ENCODE measurements at regions not wholly inside any gene's neighbourhood (a gene's known extent, or its start where the extent isn't known, plus 50 kb on each side); places are given as distances from the start of the nearest gene placed in this dataset.

GRCh38 chr5:6308683-6309082 lies 69.7 kb downstream of the MED10 start:
- no peak overlapping the region for H3K27ac ChIP-seq
- CTCF ChIA-PET: no interaction called here
- POLR2A ChIA-PET (ENCODE audit: low non-redundant PET): no interaction called here
- DNase-seq (ENCODE audit: low spot score): no peak
- TF ChIP-seq, protein P1, sequence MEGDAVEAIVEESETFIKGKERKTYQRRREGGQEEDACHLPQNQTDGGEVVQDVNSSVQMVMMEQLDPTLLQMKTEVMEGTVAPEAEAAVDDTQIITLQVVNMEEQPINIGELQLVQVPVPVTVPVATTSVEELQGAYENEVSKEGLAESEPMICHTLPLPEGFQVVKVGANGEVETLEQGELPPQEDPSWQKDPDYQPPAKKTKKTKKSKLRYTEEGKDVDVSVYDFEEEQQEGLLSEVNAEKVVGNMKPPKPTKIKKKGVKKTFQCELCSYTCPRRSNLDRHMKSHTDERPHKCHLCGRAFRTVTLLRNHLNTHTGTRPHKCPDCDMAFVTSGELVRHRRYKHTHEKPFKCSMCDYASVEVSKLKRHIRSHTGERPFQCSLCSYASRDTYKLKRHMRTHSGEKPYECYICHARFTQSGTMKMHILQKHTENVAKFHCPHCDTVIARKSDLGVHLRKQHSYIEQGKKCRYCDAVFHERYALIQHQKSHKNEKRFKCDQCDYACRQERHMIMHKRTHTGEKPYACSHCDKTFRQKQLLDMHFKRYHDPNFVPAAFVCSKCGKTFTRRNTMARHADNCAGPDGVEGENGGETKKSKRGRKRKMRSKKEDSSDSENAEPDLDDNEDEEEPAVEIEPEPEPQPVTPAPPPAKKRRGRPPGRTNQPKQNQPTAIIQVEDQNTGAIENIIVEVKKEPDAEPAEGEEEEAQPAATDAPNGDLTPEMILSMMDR (conservative IDR thresholded peaks at IDR 0.05; ENCODE audit: low read depth): no peak

- DNase-seq (ENCODE audit: low spot score): no peak
Observed at GRCh38 chr5:6307304-6307703, 71.0 kb downstream of the MED10 start.

DNA sequence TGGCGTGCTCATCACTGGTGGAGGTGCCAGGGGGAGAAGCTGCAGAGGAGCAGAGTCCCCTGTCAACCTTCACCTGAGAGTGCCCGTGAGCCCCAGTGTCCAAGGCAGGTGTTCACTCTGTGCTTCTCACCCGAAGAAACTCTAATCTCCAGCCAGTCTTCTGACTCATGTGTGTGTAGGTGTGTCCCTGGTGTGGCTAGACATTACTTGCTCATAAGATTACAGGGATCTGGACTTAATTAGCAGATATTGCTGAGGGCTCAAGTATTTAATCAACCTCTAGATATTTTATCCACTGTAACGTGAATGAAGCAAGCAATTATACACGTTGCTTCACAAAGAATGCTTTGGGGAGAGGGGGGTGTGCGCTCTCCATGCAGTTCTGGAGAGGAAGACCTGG lies 72.5 kb downstream of the MED10 start:
- TF ChIP-seq, protein P1 (conservative IDR thresholded peaks at IDR 0.05; ENCODE audit: low read depth): no peak
- H3K27ac ChIP-seq: no peak overlapping the region
- no peak for DNase-seq (ENCODE audit: low spot score)
- POLR2A ChIA-PET (ENCODE audit: low non-redundant PET): no interaction called here
- CTCF ChIA-PET: interaction anchor here (0.6 kb wide), 1 partner anchor 256 kb away, joined by 3 read pairs; no protein-coding TSS in a partner anchor

More at GRCh38 chr5:6307304-6307703, 71.0 kb downstream of the MED10 start:
- H3K27ac ChIP-seq: no peak overlapping the region
- ChIA-PET CTCF (interaction anchor here (0.7 kb wide), 1 partner anchor 108 kb away, joined by 3 read pairs; no protein-coding TSS in a partner anchor), POLR2A (ENCODE audit: low non-redundant PET) (no interaction called here)
- TF ChIP-seq, protein P1 (conservative IDR thresholded peaks at IDR 0.05; ENCODE audit: low read depth): no peak

DNA sequence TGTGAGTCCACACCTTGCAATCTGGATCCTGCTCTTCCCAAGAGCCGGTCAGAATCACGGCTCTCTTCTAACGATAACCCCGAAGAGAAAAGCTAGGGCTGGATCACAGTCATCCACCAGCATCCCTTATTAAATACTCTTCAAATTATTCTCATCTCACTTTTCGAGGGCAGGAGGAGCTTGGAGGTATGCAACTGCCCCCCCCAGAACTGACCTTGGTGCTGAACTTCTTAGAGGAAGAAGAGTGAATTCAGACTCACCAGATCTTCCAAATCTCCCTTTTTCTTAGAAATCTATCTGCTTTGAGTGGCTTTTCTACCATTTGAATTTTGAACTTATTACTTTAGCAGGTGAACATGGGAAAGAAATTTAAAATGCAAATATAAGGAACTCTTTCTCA lies 75.7 kb downstream of the MED10 start:
- no peak for DNase-seq (ENCODE audit: low spot score)
- CTCF ChIA-PET: no interaction called here
- no peak overlapping the region for H3K27ac ChIP-seq
- TF ChIP-seq, protein P1 (conservative IDR thresholded peaks at IDR 0.05; ENCODE audit: low read depth): no peak
- POLR2A ChIA-PET (ENCODE audit: low non-redundant PET): no interaction called here

DNA sequence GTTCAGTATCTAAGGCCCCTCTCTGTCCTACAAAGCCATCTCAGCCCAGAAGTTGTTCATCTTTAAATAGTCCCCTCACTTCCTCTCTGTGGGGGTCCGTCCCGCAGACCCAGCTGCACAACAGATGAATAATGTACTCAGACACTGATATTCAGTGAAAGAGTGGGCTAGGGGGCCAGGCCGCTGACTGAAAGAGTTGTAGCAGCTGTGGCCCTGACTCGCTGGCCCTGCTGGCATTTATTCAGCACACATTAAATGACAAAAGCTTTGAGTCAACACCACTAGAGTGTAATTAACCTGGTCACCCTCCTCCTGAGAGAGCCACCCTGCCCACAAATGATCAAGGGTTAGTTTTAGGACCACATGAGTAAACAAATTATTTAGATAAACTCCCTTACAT lies 76.3 kb downstream of the MED10 start:
- no peak for DNase-seq (ENCODE audit: low spot score)
- CTCF ChIA-PET: no interaction called here
- POLR2A ChIA-PET (ENCODE audit: low non-redundant PET): no interaction called here
- H3K27ac ChIP-seq: no peak overlapping the region
- TF ChIP-seq, protein P1 (conservative IDR thresholded peaks at IDR 0.05; ENCODE audit: low read depth): no peak

DNA sequence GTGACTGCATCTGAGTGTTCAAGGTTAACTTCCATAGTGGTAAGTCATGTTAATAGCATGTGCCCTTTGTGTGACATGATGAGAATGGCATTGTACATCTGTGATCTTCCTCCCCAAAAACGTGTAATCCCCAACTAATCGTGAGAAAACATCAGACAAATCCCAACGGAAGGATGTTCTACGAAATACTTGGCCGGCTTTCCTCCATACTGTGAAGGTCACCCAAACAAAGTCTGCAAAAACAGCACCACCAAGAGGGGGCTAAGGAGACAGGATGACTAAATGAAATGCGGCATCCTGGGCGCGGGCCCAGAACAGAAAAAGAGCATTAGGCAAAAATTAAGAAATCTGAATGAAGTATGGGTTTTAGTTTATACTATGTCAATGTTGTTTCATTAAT lies 81.8 kb downstream of the MED10 start:
- no peak overlapping the region for H3K27ac ChIP-seq
- TF ChIP-seq, protein P1 (conservative IDR thresholded peaks at IDR 0.05; ENCODE audit: low read depth): no peak
- ChIA-PET POLR2A (ENCODE audit: low non-redundant PET) (no interaction called here), CTCF (interaction anchor here (0.6 kb wide), 1 partner anchor 449 kb away, joined by 4 read pairs; no protein-coding TSS in a partner anchor)
- DNase-seq (ENCODE audit: low spot score): no peak

GRCh38 chr5:6291961-6292360 lies 86.4 kb downstream of the MED10 start:
- no peak overlapping the region for H3K27ac ChIP-seq
- POLR2A ChIA-PET (ENCODE audit: low non-redundant PET): no interaction called here
- TF ChIP-seq, protein P1 (conservative IDR thresholded peaks at IDR 0.05; ENCODE audit: low read depth): 0 out of 2 replicates have a peak, but pooled peaks have one; percentile 14
- DNase-seq (ENCODE audit: low spot score): no peak
- CTCF ChIA-PET: no interaction called here
